ENCODE measurements at regions not wholly inside any gene's neighbourhood (a gene's known extent, or its start where the extent isn't known, plus 50 kb on each side); places are given as distances from the start of the nearest gene placed in this dataset.

GRCh38 chr12:115160271-115161128 lies 476.5 kb upstream of the TBX3 start:
- no peak for DNase-seq
- Mint-ChIP-seq H3K4me3 (no peak overlapping the region), H3K27ac (no peak overlapping the region), H3K4me1 (no peaks in the 10 kb centered on the region), H3K9me3 (no peaks in the 10 kb centered on the region), H3K36me3 (no peaks in the 10 kb centered on the region), H3K27me3 (no peaks in the 10 kb centered on the region)

- no peak overlapping the region for H3K27ac Mint-ChIP-seq
- no peaks in the 10 kb centered on the region for H3K9me3 Mint-ChIP-seq
- H3K4me3 Mint-ChIP-seq = no peak overlapping the region
- H3K27me3 Mint-ChIP-seq = no peaks in the 10 kb centered on the region
- DNase-seq = no peak
- no peaks in the 10 kb centered on the region for H3K36me3 Mint-ChIP-seq
- no peaks in the 10 kb centered on the region for H3K4me1 Mint-ChIP-seq
Observed at GRCh38 chr12:115158816-115159215, 474.8 kb upstream of the TBX3 start.

- Mint-ChIP-seq H3K4me1 (no peaks in the 10 kb centered on the region), H3K27me3 (no peaks in the 10 kb centered on the region), H3K27ac (no peak overlapping the region), H3K9me3 (no peaks in the 10 kb centered on the region), H3K36me3 (no peaks in the 10 kb centered on the region), H3K4me3 (no peak overlapping the region)
- DNase-seq = no peak
Observed at GRCh38 chr12:115155665-115156645, 472.0 kb upstream of the TBX3 start.

GRCh38 chr12:115149685-115150378 lies 465.9 kb upstream of the TBX3 start:
- no peaks in the 10 kb centered on the region for H3K27me3 Mint-ChIP-seq
- no peak overlapping the region for H3K27ac Mint-ChIP-seq
- no peaks in the 10 kb centered on the region for H3K4me1 Mint-ChIP-seq
- no peak for DNase-seq
- no peak overlapping the region for H3K4me3 Mint-ChIP-seq
- H3K36me3 Mint-ChIP-seq = no peaks in the 10 kb centered on the region
- peaks cover 8% of the 10 kb centered on the region for H3K9me3 Mint-ChIP-seq

- no peak for DNase-seq
- Mint-ChIP-seq H3K27ac (no peak overlapping the region), H3K36me3 (no peaks in the 10 kb centered on the region), H3K9me3 (peaks cover 8% of the 10 kb centered on the region), H3K4me3 (no peak overlapping the region), H3K27me3 (no peaks in the 10 kb centered on the region), H3K4me1 (no peaks in the 10 kb centered on the region)
Observed at GRCh38 chr12:115149279-115149678, 465.3 kb upstream of the TBX3 start.

- Mint-ChIP-seq H3K36me3 (no peaks in the 10 kb centered on the region), H3K9me3 (peaks cover 15% of the 10 kb centered on the region), H3K27me3 (no peaks in the 10 kb centered on the region), H3K4me3 (no peak overlapping the region), H3K27ac (no peak overlapping the region), H3K4me1 (no peaks in the 10 kb centered on the region)
- no peak for DNase-seq
Observed at GRCh38 chr12:115147916-115148315, 463.9 kb upstream of the TBX3 start.

DNA sequence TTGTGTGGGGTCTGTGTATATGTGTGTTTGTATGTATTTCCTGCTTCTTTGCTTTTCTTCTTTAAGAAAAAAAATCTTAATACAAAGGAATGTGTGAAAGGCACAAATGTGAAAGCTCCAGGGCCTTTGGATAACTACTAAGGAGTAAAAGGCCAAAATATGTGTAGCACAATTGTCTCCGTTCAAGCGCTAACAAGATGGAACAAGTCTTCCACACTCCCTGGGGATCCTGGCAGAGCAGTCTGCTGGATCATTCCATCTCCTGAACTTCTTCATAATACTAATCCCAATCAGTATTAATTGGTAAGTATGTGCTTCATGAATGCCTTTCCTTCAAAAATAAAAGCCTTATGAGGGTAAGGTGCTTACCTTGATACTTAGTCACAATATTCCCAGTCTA lies 462.5 kb upstream of the TBX3 start:
- Mint-ChIP-seq H3K4me1 (no peaks in the 10 kb centered on the region), H3K9me3 (peaks cover 15% of the 10 kb centered on the region)

DNA sequence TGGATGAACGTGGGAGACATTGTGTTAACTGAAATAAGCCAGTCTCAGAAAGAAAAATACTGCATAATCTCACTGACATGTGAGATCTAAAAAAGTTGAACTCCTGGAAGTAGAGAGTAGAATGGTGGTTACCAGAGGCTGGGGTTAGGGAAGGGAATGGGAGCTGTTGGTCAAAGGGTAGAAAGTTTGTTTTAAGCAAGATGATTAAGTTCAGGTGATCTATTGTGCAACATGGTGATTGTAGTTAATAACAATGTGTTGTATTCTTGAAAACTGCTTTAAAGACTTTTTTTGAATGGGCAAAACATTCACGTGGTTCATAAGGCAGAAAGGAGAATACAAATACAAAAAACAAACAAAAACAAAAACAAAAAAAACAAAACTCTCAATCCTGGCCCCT lies 460.4 kb upstream of the TBX3 start:
- Mint-ChIP-seq H3K4me1 (no peaks in the 10 kb centered on the region), H3K4me3 (no peak overlapping the region), H3K9me3 (peaks cover 9% of the 10 kb centered on the region), H3K27me3 (no peaks in the 10 kb centered on the region), H3K36me3 (no peaks in the 10 kb centered on the region), H3K27ac (no peak overlapping the region)
- DNase-seq = no peak

More for the DNA sequence above, 462.5 kb upstream of the TBX3 start:
- Mint-ChIP-seq H3K4me3 (no peak overlapping the region), H3K27ac (no peak overlapping the region), H3K36me3 (no peaks in the 10 kb centered on the region), H3K27me3 (no peaks in the 10 kb centered on the region)
- no peak for DNase-seq

DNA sequence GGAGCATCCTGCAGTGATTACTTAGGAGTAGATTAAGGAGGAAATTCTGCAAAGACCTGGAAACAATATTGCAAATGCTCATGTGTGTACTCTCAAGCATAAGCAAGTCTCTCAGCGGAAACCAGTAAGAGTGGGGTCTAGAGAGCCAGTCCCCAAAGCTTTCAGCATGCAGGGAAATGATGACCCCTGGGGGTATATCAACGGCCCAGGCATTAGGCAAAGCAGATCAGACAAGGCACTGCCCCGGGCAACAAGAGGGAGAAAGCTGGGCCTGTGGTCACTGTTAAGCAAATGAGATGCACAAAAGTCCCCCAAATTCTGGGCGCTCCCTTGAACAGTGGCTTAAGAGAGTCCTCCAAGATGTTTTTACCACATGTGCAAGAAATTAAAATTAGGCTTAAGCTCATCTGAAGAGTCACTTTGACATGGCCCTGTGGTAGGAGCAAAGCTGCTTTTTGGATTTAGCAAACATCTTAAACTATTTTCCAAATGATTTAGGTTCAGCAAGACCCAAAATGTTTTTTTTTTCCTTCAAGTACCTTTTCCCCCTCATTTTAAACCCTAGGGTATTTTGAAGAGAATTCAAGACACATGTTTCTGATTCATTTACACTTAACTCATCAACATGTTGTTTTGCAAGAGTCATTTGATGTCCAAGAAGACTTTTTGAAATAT lies 457.1 kb upstream of the TBX3 start:
- Mint-ChIP-seq H3K4me1 (no peaks in the 10 kb centered on the region), H3K27ac (no peak overlapping the region), H3K27me3 (no peaks in the 10 kb centered on the region), H3K4me3 (no peak overlapping the region), H3K36me3 (no peaks in the 10 kb centered on the region), H3K9me3 (peaks cover 14% of the 10 kb centered on the region)
- no peak for DNase-seq

DNA sequence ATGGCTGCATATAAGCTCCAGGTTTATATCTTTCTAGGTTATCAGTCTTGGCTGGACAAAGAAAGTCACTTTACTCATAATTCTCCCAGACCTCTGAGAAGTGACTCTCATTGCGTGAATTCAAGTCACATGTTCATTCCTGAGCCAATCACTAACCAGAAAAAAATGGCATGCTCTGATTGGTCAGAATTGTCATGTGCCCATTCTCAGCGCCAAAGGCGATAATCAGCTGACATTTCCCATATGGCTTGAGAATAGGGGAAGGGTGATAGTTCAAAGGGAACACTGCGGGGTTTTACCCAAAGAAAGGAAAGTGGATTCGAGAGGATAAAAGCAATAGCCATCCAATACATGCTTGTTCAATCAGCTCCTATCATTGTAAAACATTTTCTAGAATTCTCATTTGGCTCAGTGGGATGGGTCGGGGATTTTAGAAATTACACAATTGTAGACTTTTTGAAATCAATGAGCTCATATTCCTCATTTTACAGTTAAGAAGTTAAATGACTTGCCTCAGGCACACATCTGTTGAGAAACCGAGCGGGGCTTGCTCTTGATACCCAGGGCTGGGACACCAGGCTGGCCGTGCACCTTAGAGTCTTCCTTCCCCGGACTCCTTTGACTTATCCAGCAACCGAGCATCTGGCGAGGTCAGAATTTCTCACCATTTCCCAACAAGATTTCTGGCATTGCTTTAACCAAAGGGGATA lies 454.0 kb upstream of the TBX3 start:
- Mint-ChIP-seq H3K36me3 (no peaks in the 10 kb centered on the region), H3K27me3 (no peaks in the 10 kb centered on the region), H3K27ac (no peak overlapping the region), H3K4me3 (no peak overlapping the region), H3K4me1 (no peaks in the 10 kb centered on the region), H3K9me3 (peaks cover 10% of the 10 kb centered on the region)
- DNase-seq = no peak

DNA sequence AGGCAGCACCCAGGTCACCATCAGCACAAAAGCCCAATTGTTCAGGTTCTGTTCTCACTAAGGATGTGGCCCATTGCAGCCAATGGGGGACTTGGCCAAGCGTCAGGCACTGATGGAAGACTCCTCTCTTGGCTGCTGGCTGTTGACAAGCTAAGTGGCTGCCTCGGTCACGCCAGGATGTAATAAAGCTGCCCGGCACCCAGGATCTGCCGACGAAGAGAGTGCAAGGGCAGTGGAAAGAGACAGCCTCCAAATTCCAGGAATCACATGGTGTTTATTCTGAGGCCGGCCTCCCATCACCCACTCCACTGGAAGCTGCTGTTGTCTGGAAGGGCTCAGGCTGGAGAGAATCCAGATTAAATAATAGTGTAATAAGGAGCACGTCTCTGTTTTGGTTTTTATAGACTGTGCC lies 451.8 kb upstream of the TBX3 start:
- DNase-seq = no peak

GRCh38 chr12:115134298-115134697 lies 450.3 kb upstream of the TBX3 start:
- H3K4me3 Mint-ChIP-seq = no peak overlapping the region
- peaks cover 10% of the 10 kb centered on the region for H3K9me3 Mint-ChIP-seq
- no peaks in the 10 kb centered on the region for H3K27me3 Mint-ChIP-seq
- no peaks in the 10 kb centered on the region for H3K36me3 Mint-ChIP-seq
- no peak for DNase-seq
- H3K27ac Mint-ChIP-seq = no peak overlapping the region
- no peaks in the 10 kb centered on the region for H3K4me1 Mint-ChIP-seq

More for the DNA sequence above, 451.8 kb upstream of the TBX3 start:
- Mint-ChIP-seq H3K27me3 (no peaks in the 10 kb centered on the region), H3K9me3 (peaks cover 10% of the 10 kb centered on the region), H3K27ac (no peak overlapping the region), H3K4me1 (no peaks in the 10 kb centered on the region), H3K36me3 (no peaks in the 10 kb centered on the region), H3K4me3 (no peak overlapping the region)

DNA sequence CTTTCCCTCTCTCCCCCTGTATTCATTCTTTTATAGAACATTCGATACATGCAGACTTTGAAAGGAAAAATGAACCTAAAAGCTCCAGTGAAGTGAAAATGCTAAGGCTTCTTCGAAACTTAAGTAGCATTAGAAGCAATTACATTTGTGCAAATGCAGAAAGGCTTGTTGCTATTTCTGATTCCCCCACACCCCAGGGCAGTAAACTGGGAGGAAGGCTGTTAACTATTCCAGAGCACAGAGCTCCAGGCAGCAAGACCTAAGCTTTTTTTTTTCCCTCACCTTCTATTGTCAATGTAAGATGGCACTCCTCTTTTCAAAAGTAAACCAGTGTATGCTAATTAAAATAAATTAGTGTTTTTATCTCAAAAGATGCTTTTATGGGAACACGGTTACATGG lies 448.9 kb upstream of the TBX3 start:
- Mint-ChIP-seq H3K4me1 (no peaks in the 10 kb centered on the region), H3K4me3 (no peak overlapping the region), H3K27ac (no peak overlapping the region), H3K36me3 (no peaks in the 10 kb centered on the region), H3K9me3 (peaks cover 6% of the 10 kb centered on the region), H3K27me3 (no peaks in the 10 kb centered on the region)
- DNase-seq = no peak

GRCh38 chr12:115132145-115132544 lies 448.2 kb upstream of the TBX3 start:
- Mint-ChIP-seq H3K36me3 (no peaks in the 10 kb centered on the region), H3K9me3 (peaks cover 6% of the 10 kb centered on the region), H3K4me3 (no peak overlapping the region), H3K4me1 (no peaks in the 10 kb centered on the region), H3K27me3 (no peaks in the 10 kb centered on the region), H3K27ac (no peak overlapping the region)
- no peak for DNase-seq
